Fibroblast of upper back skin (primary cell): ENCODE measurements at regions not wholly inside any gene's neighbourhood (a gene's known extent, or its start where the extent isn't known, plus 50 kb on each side); places are given as distances from the start of the nearest gene placed in this dataset.

Experiments used
- DNase-seq: peaks from one replicate; pipeline ENCODE4 v3.0.0-alpha.2; 2013

GRCh38 chr16:9484426-9484825 is 393.0 kb downstream of the HAPSTR1 start:
- DNase-seq = no peak

- no peak for DNase-seq
Measured at GRCh38 chr16:9484881-9485280, 393.4 kb downstream of the HAPSTR1 start.

- DNase-seq = no peak
Measured at GRCh38 chr16:9489835-9490467, 398.5 kb downstream of the HAPSTR1 start.

- no peak for DNase-seq
Measured at GRCh38 chr16:9495824-9496223, 404.4 kb downstream of the HAPSTR1 start.

- no peak for DNase-seq
Measured at GRCh38 chr16:9497750-9498149, 406.3 kb downstream of the HAPSTR1 start.

- DNase-seq = no peak
Measured at GRCh38 chr16:9499941-9500593, 408.6 kb downstream of the HAPSTR1 start.

- no peak for DNase-seq
Measured at GRCh38 chr16:9500872-9501271, 409.4 kb downstream of the HAPSTR1 start.

GRCh38 chr16:9503251-9503984 is 412.0 kb downstream of the HAPSTR1 start:
- no peak for DNase-seq

GRCh38 chr16:9508328-9508936 is 417.0 kb downstream of the HAPSTR1 start:
- DNase-seq = no peak

- DNase-seq = no peak
Measured at GRCh38 chr16:9509663-9510062, 418.2 kb downstream of the HAPSTR1 start.

- no peak for DNase-seq
Measured at GRCh38 chr16:9511389-9511788, 419.9 kb downstream of the HAPSTR1 start.

- no peak for DNase-seq
Measured at GRCh38 chr16:9516444-9516843, 425.0 kb downstream of the HAPSTR1 start.

- no peak for DNase-seq
Measured at GRCh38 chr16:9518051-9518450, 426.6 kb downstream of the HAPSTR1 start.

- DNase-seq = no peak
Measured at GRCh38 chr16:9518581-9518980, 427.1 kb downstream of the HAPSTR1 start.

- DNase-seq = no peak
Measured at GRCh38 chr16:9521749-9522370, 430.4 kb downstream of the HAPSTR1 start.

GRCh38 chr16:9522614-9523013 is 431.2 kb downstream of the HAPSTR1 start:
- no peak for DNase-seq

- DNase-seq = no peak
Measured at GRCh38 chr16:9523994-9524393, 432.6 kb downstream of the HAPSTR1 start.

GRCh38 chr16:9525037-9525436 is 433.6 kb downstream of the HAPSTR1 start:
- DNase-seq = no peak

- no peak for DNase-seq
Measured at GRCh38 chr16:9526791-9527190, 435.3 kb downstream of the HAPSTR1 start.

- DNase-seq = peak; percentile 1
Measured at GRCh38 chr16:9527976-9528375, 436.5 kb downstream of the HAPSTR1 start.

GRCh38 chr16:9528511-9529079 is 437.2 kb downstream of the HAPSTR1 start:
- no peak for DNase-seq

GRCh38 chr16:9533042-9533441 is 441.6 kb downstream of the HAPSTR1 start:
- DNase-seq = no peak

- DNase-seq = no peak
Measured at GRCh38 chr16:9534759-9535158, 443.3 kb downstream of the HAPSTR1 start.
